H9 (cell line): ENCODE measurements at regions not wholly inside any gene's neighbourhood (a gene's known extent, or its start where the extent isn't known, plus 50 kb on each side); places are given as distances from the start of the nearest gene placed in this dataset.

ENCODE experiments used
- DNase-seq: peaks from one replicate; pipeline ENCODE4 v3.0.0-alpha.2; 2017
- H2AFZ ChIP-seq: one replicate; pipeline ENCODE4 v1.6.1; 2013; ENCODE audit warnings: mild to moderate bottlenecking, low read length, control low read depth, moderate library complexity
- H2AK5ac ChIP-seq: 2 replicates; pipeline ENCODE4 v1.6.1; 2013; ENCODE audit warnings: low read length, control low read depth, mixed read lengths; ENCODE audit not compliant: insufficient read length
- H2BK120ac ChIP-seq: one replicate; pipeline ENCODE4 v1.6.1; 2013; ENCODE audit warnings: low read depth, mild to moderate bottlenecking, low read length, control low read depth, inconsistent platforms; ENCODE audit not compliant: poor library complexity, severe bottlenecking
- H2BK12ac ChIP-seq: 2 replicates; pipeline ENCODE4 v1.6.1; 2013; ENCODE audit warnings: low read length, control low read depth, mixed read lengths, low read depth; ENCODE audit not compliant: insufficient read length
- H2BK15ac ChIP-seq: 2 replicates; pipeline ENCODE4 v1.6.1; 2013; ENCODE audit warnings: low read depth, low read length, control low read depth
- H2BK20ac ChIP-seq: one replicate; pipeline ENCODE4 v1.6.1; 2013; ENCODE audit warnings: low read depth, mild to moderate bottlenecking, low read length, control low read depth, inconsistent platforms; ENCODE audit not compliant: poor library complexity, severe bottlenecking
- H2BK5ac ChIP-seq: 2 replicates; pipeline ENCODE4 v1.6.1; 2013; ENCODE audit warnings: low read length, control low read depth, mixed read lengths; ENCODE audit not compliant: insufficient read length
- H3K14ac ChIP-seq: 2 replicates; pipeline ENCODE4 v1.6.1; 2013; ENCODE audit warnings: low read length, control low read depth; ENCODE audit not compliant: insufficient read depth
- H3K18ac ChIP-seq: 2 replicates; pipeline ENCODE4 v1.6.1; 2013; ENCODE audit warnings: low read depth, mild to moderate bottlenecking, mixed read lengths, low read length, control low read depth; ENCODE audit not compliant: insufficient read length
- H3K23ac ChIP-seq: 2 replicates; pipeline ENCODE4 v1.6.1; 2013; ENCODE audit warnings: low read length, control low read depth, mixed read lengths, low read depth; ENCODE audit not compliant: insufficient read length
- H3K23me2 ChIP-seq: 2 replicates; pipeline ENCODE4 v1.6.1; 2013; ENCODE audit warnings: low read depth, mild to moderate bottlenecking, mixed read lengths, low read length, control low read depth; ENCODE audit not compliant: insufficient read length, poor library complexity, severe bottlenecking
- H3K27ac ChIP-seq: 2 replicates; pipeline ENCODE4 v1.5.1; 2013; ENCODE audit warnings: low read length, control low read depth, mixed read lengths, low read depth; ENCODE audit not compliant: insufficient read length
- H3K27me3 ChIP-seq: 2 replicates; pipeline ENCODE4 v1.6.1; 2013; ENCODE audit warnings: low read length, control low read depth, inconsistent platforms; ENCODE audit not compliant: insufficient read depth
- H3K4ac ChIP-seq: 2 replicates; pipeline ENCODE4 v1.6.1; 2013; ENCODE audit warnings: low read depth, mild to moderate bottlenecking, control low read depth, inconsistent platforms, low read length, moderate library complexity
- H3K4me1 ChIP-seq: 2 replicates; pipeline ENCODE4 v1.6.1; 2013; ENCODE audit warnings: low read length, control low read depth, inconsistent platforms; ENCODE audit not compliant: insufficient read depth
- H3K4me2 ChIP-seq: 2 replicates; pipeline ENCODE4 v1.6.1; 2013; ENCODE audit warnings: low read length, control low read depth, mixed read lengths; ENCODE audit not compliant: insufficient read length, insufficient read depth
- H3K56ac ChIP-seq: 2 replicates; pipeline ENCODE4 v1.6.1; 2013; ENCODE audit warnings: low read depth, mild to moderate bottlenecking, mixed read lengths, low read length, control low read depth; ENCODE audit not compliant: insufficient read length
- H3K79me1 ChIP-seq: 2 replicates; pipeline ENCODE4 v1.6.1; 2013; ENCODE audit warnings: low read depth, mild to moderate bottlenecking, moderate library complexity, low read length, control low read depth, inconsistent platforms; ENCODE audit not compliant: insufficient read depth, poor library complexity, severe bottlenecking
- H3K79me2 ChIP-seq: 2 replicates; pipeline ENCODE4 v1.6.1; 2013; ENCODE audit warnings: low read length, control low read depth, inconsistent platforms; ENCODE audit not compliant: insufficient read depth
- H3K9ac ChIP-seq: 2 replicates; pipeline ENCODE4 v1.6.1; 2013; ENCODE audit warnings: low read length, control low read depth, mixed read lengths; ENCODE audit not compliant: insufficient read length; ENCODE audit errors: extremely low read depth
- H3K9me3 ChIP-seq: one replicate; pipeline ENCODE4 v1.6.1; 2013; ENCODE audit warnings: low read depth, low read length, inconsistent platforms; ENCODE audit not compliant: control insufficient read depth
- H3T11ph ChIP-seq: one replicate; pipeline ENCODE4 v1.6.1; 2013; ENCODE audit warnings: mild to moderate bottlenecking, low read length, control low read depth, inconsistent platforms
- H4K20me1 ChIP-seq: one replicate; pipeline ENCODE4 v1.6.1; 2013; ENCODE audit not compliant: control insufficient read depth, insufficient read length, insufficient read depth
- H4K5ac ChIP-seq: 2 replicates; pipeline ENCODE4 v1.6.1; 2013; ENCODE audit warnings: low read depth, mild to moderate bottlenecking, mixed read lengths, low read length, control low read depth; ENCODE audit not compliant: insufficient read length
- H4K8ac ChIP-seq: replicated peaks from 2 replicates; pipeline ENCODE4 v1.6.1; 2013; ENCODE audit warnings: low read length, control low read depth, mixed read lengths, low read depth; ENCODE audit not compliant: insufficient read length
- H4K91ac ChIP-seq: 2 replicates; pipeline ENCODE4 v1.6.1; 2013; ENCODE audit warnings: low read depth, mild to moderate bottlenecking, moderate library complexity, mixed read lengths, low read length, control low read depth; ENCODE audit not compliant: insufficient read length
- H3K27ac Mint-ChIP-seq, 3 experiments: 2 replicates in 2 of 3; 3 replicates in 1 of 3; pipeline ENCODE4 v1.8.0; 2020 to 2021; ENCODE audit warnings: mixed read lengths in 3 of 3, mild to moderate bottlenecking in 1 of 3, moderate library complexity in 1 of 3
- H3K27me3 Mint-ChIP-seq: 2 replicates; pipeline ENCODE4 v1.8.0; 2021; ENCODE audit warnings: low read depth, mild to moderate bottlenecking, moderate library complexity, mixed read lengths
- H3K36me3 Mint-ChIP-seq, 3 experiments: 2 replicates in 2 of 3; 3 replicates in 1 of 3; pipeline ENCODE4 v1.8.0; 2020 to 2021; ENCODE audit warnings: low read depth in 3 of 3, mixed read lengths in 3 of 3; ENCODE audit not compliant: insufficient read depth in 1 of 3
- H3K4me1 Mint-ChIP-seq, 2 experiments: 2 replicates each; pipeline ENCODE4 v1.8.0; 2020; ENCODE audit warnings: mixed read lengths in 2 of 2
- H3K4me3 Mint-ChIP-seq, 2 experiments: 2 replicates in 1 of 2; 3 replicates in 1 of 2; pipeline ENCODE4 v1.8.0; 2020 to 2021; ENCODE audit warnings: mild to moderate bottlenecking in 2 of 2, mixed read lengths in 2 of 2, moderate library complexity in 1 of 2
- H3K9me3 Mint-ChIP-seq, 2 experiments: 2 replicates in 1 of 2; 3 replicates in 1 of 2; pipeline ENCODE4 v1.8.0; 2020; ENCODE audit warnings: mild to moderate bottlenecking in 2 of 2, mixed read lengths in 2 of 2, moderate library complexity in 1 of 2
- CTCF ChIP-seq: fragments of 200-600 bp; sonication (generic); conservative IDR thresholded peaks from 3 replicates; pipeline ENCODE4 v1.8.0; 2021; ENCODE audit warnings: antibody characterized with exemption, mild to moderate bottlenecking
- WGBS: extraction: QIAGEN DNeasy Blood & Tissue Kit; methylation state at CpG from one replicate; pipeline ENCODE4 v1.1.7; 2013; ENCODE audit warnings: missing lambda C conversion rate, low lambda C conversion rate, mixed read lengths; ENCODE audit not compliant: insufficient read length; ENCODE audit errors: extremely low coverage; 5-methylcytosine and 5-hydroxymethylcytosine counted together

- Mint-ChIP-seq H3K9me3 (peaks cover 41 to 45% of the 10 kb centered on the region in 2 experiments), H3K27me3 (peaks cover 21% of the 10 kb centered on the region), H3K4me3 (no peak overlapping the region), H3K27ac (no peak overlapping the region), H3K36me3 (no peaks in the 10 kb centered on the region; a peak in 2 of 7 replicates), H3K4me1 (no peaks in the 10 kb centered on the region)
- H3K4me2 ChIP-seq, result no peak overlapping the region
- no peak overlapping the region for H4K5ac ChIP-seq
- H2AK5ac ChIP-seq, result no peak overlapping the region
- no peak overlapping the region for H2BK5ac ChIP-seq
- no peak overlapping the region for H3K9ac ChIP-seq
- WGBS, result 100% methylated on average over 1 of the region's 1 CpG
- H2AFZ ChIP-seq, result no peak overlapping the region
- H3K56ac ChIP-seq, result no peak overlapping the region
- no peak overlapping the region for H3K14ac ChIP-seq
- no peak overlapping the region for H3K27ac ChIP-seq
- H2BK15ac ChIP-seq, result no peak overlapping the region
- H4K20me1 ChIP-seq, result no peaks in the 10 kb centered on the region
- no peaks in the 10 kb centered on the region for H3K23me2 ChIP-seq
- no peak for DNase-seq
- H3T11ph ChIP-seq, result no peak overlapping the region
- H3K79me1 ChIP-seq, result no peaks in the 10 kb centered on the region
- no peak overlapping the region for H4K8ac ChIP-seq
- H2BK12ac ChIP-seq, result no peak overlapping the region
- H3K79me2 ChIP-seq, result no peaks in the 10 kb centered on the region
- H3K27me3 ChIP-seq, result no peaks in the 10 kb centered on the region; the same call in 1 of the 2 replicates
- H4K91ac ChIP-seq, result no peak overlapping the region
- no peaks in the 10 kb centered on the region for H3K4me1 ChIP-seq
- no peaks in the 10 kb centered on the region for H3K9me3 ChIP-seq
- no peak overlapping the region for H3K18ac ChIP-seq
- TF ChIP-seq CTCF, result no peak
- no peak overlapping the region for H2BK20ac ChIP-seq
- no peak overlapping the region for H2BK120ac ChIP-seq
- no peak overlapping the region for H3K23ac ChIP-seq
- H3K4ac ChIP-seq, result no peak overlapping the region
Observed at GRCh38 chrX:35741142-35741541, 57.0 kb upstream of the MAGEB16 start.
